Left ventricle myocardium superior (tissue), 1 donor: ENCODE measurements at regions not wholly inside any gene's neighbourhood (a gene's known extent, or its start where the extent isn't known, plus 50 kb on each side); places are given as distances from the start of the nearest gene placed in this dataset.

ENCODE experiments used
- ATAC-seq: fragments of 200-7000 bp; cut with Tn5 transposase; one replicate; pipeline ENCODE4 v1.9.1; 2020; ENCODE audit warnings: mild to moderate bottlenecking, moderate library complexity
- DNase-seq: peaks from one replicate; pipeline ENCODE4 v3.0.0-alpha.2; 2020
- intact Hi-C: fragments of 100-400 bp; cut with micrococcal nuclease; formaldehyde crosslinking; loops from one replicate; pipeline ENCODE4 v1.11.0; 2022
- donor health status: DM: no; HTN: yes; CAD: no; lungs with severe emphysema.

DNA sequence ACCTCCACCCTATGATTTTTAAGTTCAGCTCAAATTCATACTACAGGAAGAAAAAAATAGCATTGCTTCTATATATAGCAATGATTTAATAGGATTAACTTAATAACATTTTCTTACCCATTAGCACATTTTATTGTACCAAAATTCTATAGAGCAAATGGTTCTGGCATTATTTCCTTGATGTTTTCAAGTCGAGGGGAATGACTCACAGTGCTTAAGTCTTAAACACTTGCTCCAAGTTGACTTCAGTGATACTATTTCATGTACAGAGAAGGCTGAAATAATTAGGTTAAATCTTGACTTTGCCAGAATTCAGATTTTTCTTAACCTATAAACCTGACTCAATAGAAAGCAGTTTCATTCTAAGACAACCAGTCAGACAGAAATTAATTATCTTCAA, 1133.8 kb downstream of the SORCS3 start:
- ATAC-seq (no peak), DNase-seq (no peak)
- intact Hi-C loops, result no loop called here

DNA sequence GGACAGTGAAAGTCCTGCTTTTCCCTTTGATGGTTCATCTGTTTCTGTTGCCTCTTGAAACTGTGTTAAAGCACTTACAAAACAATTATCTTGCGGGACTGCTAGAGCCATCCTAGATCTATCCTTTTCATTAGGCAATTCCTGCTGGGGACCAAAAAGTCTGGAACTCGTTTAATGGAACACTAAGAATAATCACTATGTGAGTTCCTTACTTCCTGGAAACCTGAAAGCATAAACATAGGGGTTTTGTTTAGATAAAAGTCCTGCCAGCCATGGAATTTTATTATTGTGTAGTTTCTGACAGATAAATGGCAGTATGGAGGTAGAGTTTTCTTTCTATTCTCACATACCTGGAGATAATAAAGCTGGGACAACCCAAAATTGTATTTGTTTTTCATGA, 1133.3 kb downstream of the SORCS3 start:
- no peak for ATAC-seq
- intact Hi-C loops, result no loop called here

GRCh38 chr10:105770524-105771212, 1129.6 kb downstream of the SORCS3 start:
- DNase-seq (no peak), ATAC-seq (peak; percentile 44)
- intact Hi-C loops, result no loop called here

More for the DNA sequence above, 1133.3 kb downstream of the SORCS3 start:
- DNase-seq, result no peak

GRCh38 chr10:105769248-105770184, 1128.4 kb downstream of the SORCS3 start:
- intact Hi-C loops, result no loop called here
- ATAC-seq, result no peak
- no peak for DNase-seq

DNA sequence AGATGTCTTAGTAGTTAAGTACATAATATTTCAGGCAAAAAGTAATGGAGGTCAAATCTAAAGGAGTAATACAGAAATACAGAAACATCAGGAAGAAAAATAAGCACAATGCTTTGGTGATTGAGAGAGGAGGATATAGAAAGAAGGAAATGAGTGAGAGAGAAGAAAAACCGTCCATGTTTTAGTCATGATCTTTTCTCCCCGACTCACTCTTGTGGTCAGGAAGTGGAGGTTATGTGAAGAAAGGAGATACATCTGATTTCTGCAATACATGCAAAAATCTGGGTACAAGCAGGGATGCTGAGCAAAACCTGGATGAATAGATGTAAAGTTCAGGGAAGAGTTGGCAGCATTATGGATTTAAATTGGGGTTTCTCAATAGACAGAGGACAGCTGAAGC, 1122.5 kb downstream of the SORCS3 start:
- intact Hi-C loops, result no loop called here
- ATAC-seq, result no peak

DNA sequence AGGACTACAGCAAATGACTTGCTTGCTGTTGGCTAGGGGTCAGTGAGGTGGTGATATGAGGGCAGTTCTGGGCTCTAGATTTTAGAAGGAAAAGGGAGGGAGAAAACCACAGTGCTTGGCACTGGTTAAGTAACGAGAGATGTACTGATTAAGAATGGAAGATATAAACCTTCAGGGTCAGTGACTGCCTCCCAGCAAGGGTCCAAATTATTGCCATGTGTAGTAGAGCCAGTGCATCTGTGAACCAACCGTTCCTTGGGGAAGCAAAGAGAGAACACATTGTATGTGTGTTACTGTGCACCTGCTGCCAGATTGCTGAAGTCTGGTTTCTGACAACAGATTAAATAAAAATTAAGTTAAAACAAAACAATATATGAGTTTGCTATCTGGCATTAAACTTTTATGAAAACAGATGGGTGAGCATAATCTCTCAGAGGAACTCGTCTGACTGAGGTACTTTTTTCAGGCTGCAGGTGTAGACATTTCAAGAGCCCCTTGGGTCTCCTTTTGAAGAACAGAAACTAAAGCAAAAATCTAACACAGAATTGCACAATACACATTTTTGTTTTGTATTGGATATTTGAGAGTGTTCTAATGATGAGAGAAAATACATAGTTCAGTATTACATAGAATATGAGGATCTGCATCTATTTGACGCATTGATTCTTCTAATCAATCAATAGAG, 1120.6 kb downstream of the SORCS3 start:
- ATAC-seq (no peak), DNase-seq (no peak)
- intact Hi-C loops, result no loop called here

More for the DNA sequence above, 1122.5 kb downstream of the SORCS3 start:
- DNase-seq, result no peak

DNA sequence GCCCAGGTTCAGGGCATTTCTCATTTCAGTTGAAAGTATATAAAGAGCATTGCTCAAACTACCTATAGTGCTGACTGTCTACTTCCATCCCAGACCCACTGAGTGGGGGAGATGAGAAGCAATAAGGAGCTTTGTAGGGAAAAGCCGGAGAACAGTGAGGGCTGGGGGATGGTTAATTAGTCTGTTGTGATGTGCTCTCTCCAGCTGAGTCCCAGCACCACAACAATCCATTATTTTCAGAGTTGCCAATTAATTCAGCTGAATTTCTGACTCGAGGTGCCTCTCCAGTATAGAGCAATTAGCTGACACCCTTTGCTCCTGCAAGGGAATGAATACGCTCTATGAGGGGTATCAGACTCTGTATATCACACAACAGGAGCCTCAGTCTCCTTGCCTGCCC, 1118.6 kb downstream of the SORCS3 start:
- intact Hi-C loops, result no loop called here
- no peak for DNase-seq
- no peak for ATAC-seq

DNA sequence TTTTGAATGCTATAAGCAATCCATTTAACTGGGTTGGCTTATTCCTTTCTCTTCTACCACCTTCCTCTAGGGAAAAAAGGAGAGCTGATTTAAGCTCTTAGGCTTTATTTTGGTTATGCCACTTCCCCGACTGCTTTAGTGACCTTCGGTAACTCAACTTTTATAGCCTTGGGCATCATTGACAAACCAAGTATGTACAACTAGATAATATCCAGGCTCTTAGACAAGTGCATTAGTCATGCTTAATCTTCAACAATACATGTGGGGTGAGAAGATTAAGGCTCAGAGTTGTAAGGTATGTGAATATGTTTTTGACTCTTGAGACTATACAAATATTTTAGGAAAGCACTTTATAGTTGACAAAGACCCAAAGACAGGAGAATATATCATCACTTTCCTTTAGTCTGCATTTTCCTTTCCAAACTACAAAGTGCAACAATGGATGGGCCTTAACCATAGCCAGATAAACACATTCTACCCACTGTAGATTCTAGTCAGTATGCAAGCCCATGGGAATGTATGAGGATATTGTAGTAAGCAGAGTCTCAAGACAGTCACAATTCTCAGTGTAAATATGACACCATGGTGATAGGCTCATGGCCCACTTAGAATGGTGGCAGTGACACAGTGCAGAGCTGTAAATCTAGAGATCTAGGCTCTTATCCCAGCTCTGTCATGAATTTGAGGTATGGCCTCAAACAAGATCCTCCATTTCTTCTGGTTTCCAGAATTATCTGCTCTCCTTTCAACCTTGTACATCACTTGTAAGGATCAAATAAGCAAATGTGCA, 1117.3 kb downstream of the SORCS3 start:
- ATAC-seq (peak; percentile 85), DNase-seq (no peak)
- intact Hi-C loops, result no loop called here

DNA sequence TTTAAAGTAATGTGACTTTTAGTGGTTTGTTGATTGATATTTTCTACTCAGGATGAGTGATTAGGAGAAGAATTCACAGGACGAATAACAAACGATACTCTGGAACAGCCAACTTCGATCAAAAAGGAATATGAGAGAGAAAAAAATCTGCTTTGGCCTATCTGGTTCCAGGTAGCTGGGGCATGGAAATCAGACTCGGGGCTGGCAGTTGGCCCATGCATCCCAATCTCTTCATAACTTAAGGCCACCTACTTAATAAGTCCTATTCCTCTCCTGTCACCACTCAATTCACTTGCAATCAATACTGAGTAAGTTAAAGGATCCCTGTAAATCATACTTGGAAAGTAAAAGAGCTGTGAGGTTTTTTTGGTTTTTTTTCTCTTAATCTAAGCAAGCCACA, 1116.2 kb downstream of the SORCS3 start:
- intact Hi-C loops, result no loop called here
- DNase-seq, result peak; percentile 51
- peak; percentile 39 for ATAC-seq

GRCh38 chr10:105756386-105756785, 1115.3 kb downstream of the SORCS3 start:
- intact Hi-C loops, result no loop called here

DNA sequence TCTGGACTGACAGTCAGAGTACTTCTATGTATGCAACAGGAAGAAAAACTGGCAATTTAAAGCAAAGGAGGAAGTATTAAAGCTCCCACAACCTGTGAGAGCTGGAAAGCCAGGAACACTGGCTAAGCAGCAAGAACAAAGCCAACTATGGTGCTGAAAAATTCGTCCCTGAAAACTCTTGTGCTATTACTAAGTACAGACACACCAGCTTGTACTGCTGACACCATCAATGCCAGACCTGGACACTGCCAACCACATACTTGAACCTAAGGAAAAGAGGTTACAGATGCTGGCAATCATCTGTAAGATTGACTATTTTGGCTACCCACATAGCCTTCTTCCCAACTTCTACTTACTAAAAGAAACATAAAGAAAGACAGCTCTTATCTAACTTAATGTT, 1110.6 kb downstream of the SORCS3 start:
- DNase-seq (no peak), ATAC-seq (peak; percentile 62)
- intact Hi-C loops, result no loop called here

More at GRCh38 chr10:105756386-105756785, 1115.3 kb downstream of the SORCS3 start:
- no peak for DNase-seq
- peak; percentile 65 for ATAC-seq

- ATAC-seq, result no peak
- DNase-seq, result no peak
- intact Hi-C loops, result no loop called here
Measured at GRCh38 chr10:105745596-105746148, 1104.6 kb downstream of the SORCS3 start.

GRCh38 chr10:105743343-105744056, 1102.4 kb downstream of the SORCS3 start:
- peak; percentile 95 for ATAC-seq
- peak; percentile 34 for DNase-seq
- intact Hi-C loops, result no loop called here

DNA sequence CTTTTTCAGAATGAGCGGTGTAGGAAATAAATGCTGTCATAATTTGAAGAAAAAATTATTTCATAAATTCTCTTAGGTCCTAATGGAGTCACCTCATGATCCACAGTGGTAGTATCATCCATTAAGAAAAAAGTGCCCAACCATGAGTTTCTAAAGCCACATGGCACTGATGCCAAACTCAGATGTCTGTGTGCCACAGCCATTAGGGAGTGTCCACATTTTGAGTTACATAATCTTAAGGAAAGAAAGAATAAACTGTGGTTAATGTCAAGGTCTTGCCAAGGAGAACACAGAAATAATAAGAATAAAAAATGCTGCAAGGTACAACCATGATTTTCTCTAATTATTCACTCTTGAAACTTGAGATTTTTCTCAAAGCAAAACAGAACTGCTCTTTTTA, 1101.8 kb downstream of the SORCS3 start:
- no peak for ATAC-seq
- intact Hi-C loops, result no loop called here
- no peak for DNase-seq

DNA sequence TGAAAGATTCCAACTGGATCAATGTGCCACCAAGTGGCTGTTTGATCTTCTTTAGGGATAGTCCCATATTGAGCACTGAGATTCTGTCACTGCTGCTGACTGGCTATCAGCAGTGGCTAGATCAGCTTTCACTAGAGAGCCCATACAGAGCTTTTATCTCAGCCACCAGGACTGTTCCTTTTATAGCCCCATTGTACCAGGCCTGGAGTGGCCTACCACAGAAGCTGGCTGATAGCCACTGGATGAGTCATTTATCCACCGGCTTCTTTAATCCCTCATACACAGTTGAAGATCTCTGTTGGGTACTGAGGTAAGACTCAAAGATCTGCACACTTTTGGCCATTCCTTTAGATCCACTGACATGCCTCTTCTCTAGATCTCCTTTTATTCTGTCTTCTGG, 1101.1 kb downstream of the SORCS3 start:
- ATAC-seq, result peak; percentile 91
- intact Hi-C loops, result no loop called here
- peak; percentile 28 for DNase-seq

- DNase-seq (no peak), ATAC-seq (no peak)
- intact Hi-C loops, result no loop called here
Measured at GRCh38 chr10:105734479-105734878, 1093.4 kb downstream of the SORCS3 start.

GRCh38 chr10:105733924-105734323, 1092.8 kb downstream of the SORCS3 start:
- no peak for ATAC-seq
- intact Hi-C loops, result no loop called here
- DNase-seq, result no peak

GRCh38 chr10:105729428-105729827, 1088.3 kb downstream of the SORCS3 start:
- DNase-seq (no peak), ATAC-seq (no peak)
- intact Hi-C loops, result no loop called here
